Motor neuron (in vitro differentiated cells): ENCODE measurements at regions not wholly inside any gene's neighbourhood (a gene's known extent, or its start where the extent isn't known, plus 50 kb on each side); places are given as distances from the start of the nearest gene placed in this dataset.

Experiments used
- ATAC-seq, 8 experiments: fragments of 200-7000 bp; cut with Tn5 transposase; replicated peaks in 6 of 8; 2 replicates each; pipeline ENCODE4 v1.8.0; 2021; ENCODE audit warnings: mild to moderate bottlenecking in 8 of 8, moderate library complexity in 8 of 8
- H3K27ac ChIP-seq, 2 donors: fragments of 250-450 bp; sonication (Bioruptor Pico); 2 replicates each; pipeline ENCODE4 v1.9.0; 2021; ENCODE audit warnings: antibody characterized with exemption in 2 of 2, mild to moderate bottlenecking in 2 of 2, moderate library complexity in 1 of 2
- H3K4me1 ChIP-seq, 2 donors: fragments of 250-450 bp; sonication (Bioruptor Pico); replicated peaks in 1 of 2; 2 replicates each; pipeline ENCODE4 v1.6.1; 2021; ENCODE audit warnings: antibody characterized with exemption in 2 of 2, mild to moderate bottlenecking in 2 of 2, moderate library complexity in 1 of 2
- H3K4me3 ChIP-seq, 5 donors: fragments of 250-450 bp; sonication (Bioruptor Pico); 2 replicates each; pipeline ENCODE4 v1.9.0; 2021; ENCODE audit warnings: antibody characterized with exemption in 5 of 5, mild to moderate bottlenecking in 5 of 5, moderate library complexity in 4 of 5
- WGBS, 10 experiments: fragments of 450-650 bp; shearing (Covaris generic); methylation state at CpG; one replicate each; pipeline ENCODE4 v1.0.0; 2022; 5-methylcytosine and 5-hydroxymethylcytosine counted together
- in situ Hi-C, 9 experiments: fragments of 400-800 bp; cut with MboI; loops; one replicate each; pipeline ENCODE4 v1.15.0; 2021; ENCODE audit warnings: low sequenced_read_pairs in 9 of 9, low pct_unique_long_range_greater_than_20kb in 2 of 9; ENCODE audit not compliant: unreplicated experiment in 9 of 9

DNA sequence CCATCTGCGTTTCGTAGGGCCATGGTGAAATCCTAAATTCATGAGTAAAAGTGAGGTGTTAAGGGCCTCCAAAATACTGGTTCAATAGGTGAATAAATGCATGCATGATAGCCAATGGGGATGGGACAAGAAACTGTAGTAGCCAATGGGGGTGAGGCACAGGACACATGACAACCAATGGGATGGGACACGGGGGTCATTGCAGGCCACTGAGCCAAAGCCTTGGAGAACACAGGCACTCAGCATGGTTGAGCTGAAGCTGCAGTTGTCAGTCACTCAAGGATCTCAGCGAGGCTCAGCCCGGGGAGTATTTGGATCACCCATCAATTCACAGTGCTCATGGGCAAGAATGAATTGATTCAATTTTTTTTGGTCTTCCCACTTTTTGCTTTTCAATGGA, 156.5 kb downstream of the ACTR3 start:
- ATAC-seq: no peak
- H3K4me3 ChIP-seq: no peak overlapping the region
- no peaks in the 10 kb centered on the region for H3K4me1 ChIP-seq
- 20 to 100% (median 70%) methylated on average over 1 to 5 of the region's 5 CpGs; no CpG with 5 or more reads in 1 of the 10 experiments for WGBS, 10 experiments
- in situ Hi-C loops: no loop called here
- H3K27ac ChIP-seq: no peak overlapping the region

DNA sequence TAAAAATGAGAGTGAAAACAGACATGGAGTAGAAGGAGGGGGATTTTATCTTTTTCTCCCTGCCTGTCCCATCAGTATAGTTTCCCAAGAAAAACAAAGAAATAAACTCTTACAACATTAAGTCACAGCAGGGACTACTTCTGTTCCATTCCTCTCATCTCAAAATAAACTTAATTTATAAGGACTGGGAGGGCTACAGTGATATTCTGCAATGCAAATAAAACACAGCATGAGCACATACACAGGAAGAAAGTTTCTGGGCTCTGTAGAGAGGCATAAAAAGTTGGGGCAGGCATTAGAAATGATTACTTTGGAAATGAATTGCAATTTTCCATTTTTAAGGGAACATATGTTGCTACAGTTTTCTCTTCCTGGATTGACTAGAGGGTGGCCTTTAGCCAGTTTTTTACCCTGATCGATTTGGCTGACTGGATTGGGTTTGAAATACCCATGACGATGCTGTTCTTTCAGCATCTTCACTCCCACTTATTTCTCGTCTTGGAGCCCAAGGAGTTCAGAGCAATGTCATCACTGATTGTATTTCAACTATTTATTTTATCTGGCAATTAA, 157.1 kb downstream of the ACTR3 start:
- no peak overlapping the region for H3K27ac ChIP-seq
- peak in 2 of 8 experiments; percentile 62 to 65 for ATAC-seq
- H3K4me3 ChIP-seq: no peak overlapping the region
- no peaks in the 10 kb centered on the region for H3K4me1 ChIP-seq
- 0 to 100% (median 76%) methylated on average over 1 to 3 of the region's 3 CpGs; no CpG with 5 or more reads in 2 of the 10 experiments for WGBS, 10 experiments
- in situ Hi-C loops: no loop called here

GRCh38 chr2:114049280-114049679, 159.4 kb downstream of the ACTR3 start:
- WGBS, 10 experiments: 20 to 100% (median 60%) methylated on average over 1 to 4 of the region's 4 CpGs; no CpG with 5 or more reads in 1 of the 10 experiments
- in situ Hi-C loops: no loop called here
- no peak for ATAC-seq
- no peak overlapping the region for H3K4me3 ChIP-seq
- H3K27ac ChIP-seq: no peak overlapping the region
- H3K4me1 ChIP-seq: no peaks in the 10 kb centered on the region

DNA sequence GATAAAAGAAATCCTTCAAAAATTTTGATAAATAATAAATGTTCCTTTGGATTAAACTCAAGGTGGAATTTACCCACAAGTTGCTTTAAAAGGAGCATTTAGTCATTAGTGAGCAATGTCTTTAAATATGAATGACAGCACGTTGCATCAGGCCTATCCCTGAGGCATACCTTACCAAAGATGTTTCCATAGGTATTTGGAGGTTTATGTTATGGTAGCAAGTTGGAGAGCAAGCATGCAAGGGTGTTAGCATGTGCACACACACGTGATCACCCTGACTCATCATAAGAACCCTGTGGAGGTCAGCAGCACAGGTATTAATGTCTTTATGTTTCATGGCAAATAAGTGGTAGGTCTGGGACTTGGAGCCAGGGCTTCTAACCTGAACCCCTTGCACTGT, 159.9 kb downstream of the ACTR3 start:
- WGBS, 10 experiments: 0 to 60% (median 20%) methylated on average over 1 to 2 of the region's 2 CpGs; no CpG with 5 or more reads in 3 of the 10 experiments
- Histone ChIP-seq H3K27ac (no peak overlapping the region), H3K4me1 (no peaks in the 10 kb centered on the region), H3K4me3 (no peak overlapping the region)
- no peak for ATAC-seq
- in situ Hi-C loops: no loop called here

DNA sequence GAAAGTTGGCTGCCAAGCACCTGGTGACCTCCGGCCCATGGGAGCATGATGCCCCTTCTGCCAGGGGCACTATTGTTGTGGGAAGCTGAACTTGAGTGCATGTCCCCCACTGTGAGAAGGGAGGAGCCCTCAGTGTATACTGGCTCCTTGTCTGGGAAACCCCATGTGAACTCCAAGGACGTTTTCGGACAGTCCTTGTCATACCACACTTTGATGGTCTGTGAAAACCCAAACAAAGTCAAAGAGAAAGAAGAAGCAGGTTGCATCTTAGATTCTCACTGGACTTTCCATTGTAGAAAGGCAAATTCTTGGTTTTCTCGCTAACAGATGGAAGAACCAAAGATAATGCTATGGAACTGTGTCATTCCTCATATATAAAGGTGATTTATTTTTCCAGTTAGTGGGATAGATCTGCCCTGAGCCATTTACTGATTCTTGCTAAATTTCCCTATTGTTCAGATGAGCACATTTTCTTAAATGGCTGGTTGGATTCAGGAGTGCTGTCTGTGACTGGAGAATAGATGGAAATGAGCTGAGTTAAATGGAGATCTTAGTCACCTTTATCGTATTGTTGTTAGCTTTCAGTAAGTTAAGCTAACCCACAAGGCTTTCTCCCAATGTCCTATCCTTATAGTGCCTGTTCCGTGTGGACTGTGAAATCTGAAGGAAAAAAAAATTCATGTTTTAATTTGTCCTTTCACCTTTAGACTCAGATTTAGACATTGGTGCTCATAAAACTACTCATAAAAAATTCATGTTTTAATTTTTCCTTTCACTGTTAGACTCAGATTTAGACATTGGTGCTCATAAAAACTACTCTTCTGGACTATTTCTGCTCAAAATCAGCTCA, 166.6 kb downstream of the ACTR3 start:
- WGBS, 10 experiments: 0 to 90% (median 70%) methylated on average over 1 to 6 of the region's 6 CpGs
- Histone ChIP-seq H3K27ac (no peak overlapping the region), H3K4me3 (no peak overlapping the region), H3K4me1 (no peaks in the 10 kb centered on the region)
- ATAC-seq: no peak
- in situ Hi-C loops: no loop called here

DNA sequence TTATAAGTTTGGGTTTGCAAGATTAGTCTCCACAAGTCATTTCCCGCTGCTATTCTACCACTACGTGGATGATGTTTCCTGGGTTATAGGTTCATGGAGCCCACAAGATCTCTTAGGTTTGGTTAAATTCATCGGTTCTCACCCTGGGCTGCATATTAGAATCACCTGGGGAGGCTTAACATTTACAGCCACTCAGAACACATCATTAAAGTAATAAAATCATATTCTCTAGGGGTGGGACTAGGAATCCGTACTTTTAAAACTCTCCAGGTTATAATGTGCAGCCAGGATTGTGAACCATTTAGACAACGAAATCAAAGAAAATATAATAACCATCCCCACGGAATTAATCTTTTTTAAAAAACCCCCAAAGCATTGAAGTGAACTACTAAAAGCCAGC, 167.7 kb downstream of the ACTR3 start:
- in situ Hi-C loops: no loop called here
- ATAC-seq: no peak
- H3K4me3 ChIP-seq: no peak overlapping the region
- H3K27ac ChIP-seq: no peak overlapping the region
- WGBS, 10 experiments: 7 to 85% (median 63%) methylated on average over 2 to 6 of the region's 6 CpGs
- H3K4me1 ChIP-seq: no peaks in the 10 kb centered on the region

DNA sequence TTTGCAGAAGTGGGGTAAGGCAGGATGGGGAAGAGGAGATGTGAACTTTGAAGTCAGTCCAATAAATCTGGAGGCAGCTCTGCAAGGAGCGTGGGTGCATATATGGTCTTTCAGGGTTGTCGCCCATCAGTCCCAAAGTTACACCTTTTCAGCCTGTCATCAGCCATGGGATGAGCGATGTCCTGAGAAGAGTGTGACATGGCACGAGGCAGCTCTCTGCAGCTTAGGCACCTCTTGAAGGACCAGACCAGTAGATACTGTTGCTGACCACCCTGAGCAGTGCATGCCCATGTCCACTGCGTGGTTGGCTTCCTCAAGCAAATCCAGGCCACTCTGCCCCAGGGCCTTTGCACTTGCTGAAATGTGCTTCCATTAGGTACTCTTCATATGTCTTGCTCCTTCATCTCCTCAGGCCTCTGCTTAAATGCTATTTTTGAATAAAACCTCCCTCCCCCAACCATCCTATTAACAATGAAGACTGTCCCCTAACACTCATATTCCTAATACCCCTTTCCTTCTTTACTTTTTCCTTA, 171.7 kb downstream of the ACTR3 start:
- ATAC-seq: no peak

GRCh38 chr2:114063346-114063745, 173.5 kb downstream of the ACTR3 start:
- in situ Hi-C loops: no loop called here
- ATAC-seq: no peak
- Histone ChIP-seq H3K27ac (no peak overlapping the region), H3K4me3 (no peak overlapping the region), H3K4me1 (no peaks in the 10 kb centered on the region)
- 10 to 86% (median 44%) methylated on average over 2 to 4 of the region's 4 CpGs; no CpG with 5 or more reads in 3 of the 10 experiments for WGBS, 10 experiments

More for the DNA sequence above, 171.7 kb downstream of the ACTR3 start:
- in situ Hi-C loops: no loop called here
- no peak overlapping the region for H3K4me3 ChIP-seq
- H3K4me1 ChIP-seq: no peaks in the 10 kb centered on the region
- WGBS, 10 experiments: 0 to 100% (median 60%) methylated on average over 1 to 4 of the region's 5 CpGs; no CpG with 5 or more reads in 4 of the 10 experiments
- no peak overlapping the region for H3K27ac ChIP-seq

DNA sequence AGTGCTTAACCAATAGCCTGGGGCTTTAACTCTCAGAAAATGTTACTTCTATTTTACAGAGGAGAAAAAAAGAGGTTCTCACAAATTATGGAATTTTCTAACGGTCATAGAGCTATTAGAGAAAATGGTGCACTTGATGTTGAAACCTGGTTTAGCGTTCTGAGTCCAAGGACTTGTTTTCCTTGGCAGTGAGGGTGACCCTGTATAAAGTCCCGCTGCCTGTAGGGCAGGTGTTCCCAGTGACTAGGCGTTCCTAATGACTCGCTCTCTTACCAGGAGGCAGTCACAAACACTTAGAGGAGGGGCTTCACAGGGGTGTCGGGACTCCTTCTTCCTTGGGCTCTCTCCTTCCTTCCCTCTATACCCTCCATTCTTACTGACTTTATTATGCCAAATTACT, 175.8 kb downstream of the ACTR3 start:
- Histone ChIP-seq H3K27ac (no peak overlapping the region), H3K4me1 (no peaks in the 10 kb centered on the region), H3K4me3 (no peak overlapping the region)
- no peak for ATAC-seq
- WGBS, 10 experiments: 5 to 85% (median 79%) methylated on average over 2 to 6 of the region's 6 CpGs; no CpG with 5 or more reads in 2 of the 10 experiments
- in situ Hi-C loops: no loop called here

DNA sequence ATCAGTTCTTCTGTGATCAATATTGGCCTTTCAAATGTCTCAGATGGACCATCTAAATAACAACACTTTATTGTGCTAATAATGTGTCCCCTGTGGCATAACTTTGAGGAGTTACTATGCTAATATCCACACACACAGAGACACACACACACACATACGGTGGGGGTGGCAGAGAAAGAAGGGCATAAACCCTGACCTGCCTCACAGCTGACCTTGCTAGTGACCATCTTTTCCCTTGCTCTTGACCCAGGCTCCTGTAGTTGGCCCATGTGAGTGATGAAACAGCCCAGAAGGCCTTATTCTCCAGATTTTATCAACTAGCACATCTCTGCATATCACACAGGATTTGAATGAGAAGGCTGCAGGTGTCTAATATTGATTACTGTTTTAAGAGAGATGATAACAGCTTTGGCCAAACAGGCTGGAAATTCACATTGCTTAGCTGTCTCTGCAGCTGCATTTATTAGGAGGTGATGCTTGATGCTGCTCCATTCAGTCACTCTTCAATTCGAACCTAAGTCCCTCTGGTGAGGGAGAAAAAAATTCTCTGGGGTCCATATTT, 176.4 kb downstream of the ACTR3 start:
- WGBS, 10 experiments: 0 to 50% (median 17%) methylated on average over 1 to 2 of the region's 2 CpGs; no CpG with 5 or more reads in 3 of the 10 experiments
- H3K4me3 ChIP-seq: no peak overlapping the region
- no peak overlapping the region for H3K27ac ChIP-seq
- no peak for ATAC-seq
- in situ Hi-C loops: no loop called here
- no peaks in the 10 kb centered on the region for H3K4me1 ChIP-seq

DNA sequence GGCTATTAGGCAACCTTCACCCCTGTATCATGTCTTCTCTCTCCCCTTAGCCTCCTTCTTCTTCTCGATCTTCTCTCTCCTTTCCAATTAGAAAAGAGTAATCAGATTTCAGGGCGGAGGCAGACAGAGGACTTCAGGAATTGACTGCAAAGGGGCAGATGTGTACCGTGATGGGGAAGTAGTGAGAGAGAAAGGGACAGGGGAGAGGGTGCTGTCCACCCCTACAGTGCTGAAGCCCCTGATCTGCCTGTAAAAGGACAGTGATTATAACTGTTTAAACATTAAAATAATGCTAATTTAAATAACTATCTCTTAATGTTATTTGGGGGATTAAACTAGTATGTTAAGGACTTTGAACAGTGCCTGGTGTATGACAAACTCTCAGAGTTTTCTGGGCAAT, 178.5 kb downstream of the ACTR3 start:
- in situ Hi-C loops: no loop called here
- Histone ChIP-seq H3K4me3 (no peak overlapping the region), H3K27ac (no peak overlapping the region), H3K4me1 (no peaks in the 10 kb centered on the region)
- peak in 1 of 8 experiments; percentile 30 for ATAC-seq
- WGBS, 10 experiments: 0 to 67% (median 22%) methylated on average over 1 to 3 of the region's 3 CpGs; no CpG with 5 or more reads in 4 of the 10 experiments

DNA sequence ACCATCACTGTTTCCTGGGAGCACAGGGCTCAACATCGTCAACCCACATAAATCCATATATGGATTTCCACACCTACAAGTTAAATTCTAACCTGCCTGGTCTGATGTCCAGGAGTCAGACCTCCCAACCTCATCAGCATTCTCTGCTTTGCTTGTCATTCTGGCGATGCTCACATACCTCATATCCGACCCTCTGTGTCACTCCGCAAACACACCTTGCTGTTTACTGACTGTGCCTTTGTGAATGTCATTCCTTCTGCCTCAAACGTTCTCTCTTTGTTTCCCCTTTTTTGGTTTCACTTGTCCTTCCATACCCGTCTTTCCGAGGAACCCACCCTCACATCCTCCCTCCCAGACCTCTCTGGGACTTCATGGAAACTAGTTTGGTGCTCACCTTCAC, 187.1 kb downstream of the ACTR3 start:
- Histone ChIP-seq H3K4me1 (peaks cover 0 to 5% of the 10 kb centered on the region in 2 donors), H3K27ac (no peak overlapping the region), H3K4me3 (no peak overlapping the region)
- in situ Hi-C loops: no loop called here
- 0 to 93% (median 71%) methylated on average over 1 to 6 of the region's 7 CpGs; no CpG with 5 or more reads in 1 of the 10 experiments for WGBS, 10 experiments
- no peak for ATAC-seq

DNA sequence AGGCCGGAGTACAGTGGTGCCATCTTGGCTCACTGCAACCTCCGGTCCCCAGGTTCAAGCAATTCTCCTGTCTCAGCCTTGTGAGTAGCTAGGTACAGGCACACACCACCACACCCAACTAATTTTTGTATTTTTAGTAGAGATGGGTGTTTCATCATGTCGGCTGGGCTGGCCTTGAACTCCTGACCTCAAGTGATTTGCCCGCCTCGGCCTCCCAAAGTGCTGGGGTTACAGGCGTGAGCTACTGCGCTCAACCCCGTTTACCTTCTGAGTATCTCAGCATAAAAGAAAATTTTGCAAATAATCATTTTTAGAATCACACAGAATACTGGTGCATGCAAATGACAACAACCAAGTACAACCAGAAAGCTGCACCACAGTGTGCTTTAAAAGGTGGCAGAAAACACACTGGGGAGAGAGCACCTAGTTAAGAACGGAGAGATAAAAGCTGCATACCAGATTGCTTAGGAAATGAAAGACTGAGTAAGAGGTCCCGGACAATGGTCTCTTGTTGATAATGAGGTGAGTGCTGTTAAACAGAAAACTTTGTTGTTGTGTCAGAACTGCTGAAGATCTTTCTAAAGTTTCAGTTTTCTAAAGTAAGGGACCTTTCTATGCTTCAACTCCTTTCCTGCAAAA, 189.6 kb downstream of the ACTR3 start:
- WGBS, 10 experiments: 6 to 100% (median 82%) methylated on average over 2 to 8 of the region's 10 CpGs
- H3K27ac ChIP-seq: no peak overlapping the region

More for the DNA sequence above, 189.6 kb downstream of the ACTR3 start:
- in situ Hi-C loops: no loop called here
- Histone ChIP-seq H3K4me3 (no peak overlapping the region), H3K4me1 (peaks cover 0 to 4% of the 10 kb centered on the region in 2 donors)
- ATAC-seq: no peak
